BE2C (cell line): ENCODE measurements at regions not wholly inside any gene's neighbourhood (a gene's known extent, or its start where the extent isn't known, plus 50 kb on each side); places are given as distances from the start of the nearest gene placed in this dataset.

Experiments
- DNase-seq: peaks from one replicate; pipeline ENCODE4 v3.0.0-alpha.2; 2020
- H3K27me3 ChIP-seq: fragments of 250-450 bp; sonication (Bioruptor Pico); 2 replicates; pipeline ENCODE4 v1.5.1; 2020; ENCODE audit warnings: mild to moderate bottlenecking
- H3K36me3 ChIP-seq: fragments of 250-450 bp; sonication (Bioruptor Pico); 2 replicates; pipeline ENCODE4 v1.5.1; 2020; ENCODE audit warnings: mild to moderate bottlenecking
- H3K4me1 ChIP-seq: fragments of 250-450 bp; sonication (Bioruptor Pico); 2 replicates; pipeline ENCODE4 v1.5.1; 2020
- H3K4me3 ChIP-seq: 2 replicates; pipeline ENCODE4 v1.5.1; 2011; ENCODE audit warnings: low read depth, low read length
- H3K9me3 ChIP-seq: fragments of 250-450 bp; sonication (Bioruptor Pico); 2 replicates; pipeline ENCODE4 v1.5.1; 2020
- CTCF ChIP-seq: IDR thresholded peaks from 2 replicates; pipeline ENCODE4 v1.5.1; 2012; ENCODE audit warnings: mild to moderate bottlenecking, low read depth, low read length

- no peak overlapping the region for H3K4me3 ChIP-seq
- no peaks in the 10 kb centered on the region; the same call in 1 of the 2 replicates for H3K4me1 ChIP-seq
- no peaks in the 10 kb centered on the region for H3K36me3 ChIP-seq
- H3K9me3 ChIP-seq: no peaks in the 10 kb centered on the region
- no peak for DNase-seq
- no peak for TF ChIP-seq CTCF
- H3K27me3 ChIP-seq: no peaks in the 10 kb centered on the region
These were observed 173.2 kb upstream of the GULP1 start for GRCh38 chr2:188118431-188118830.

- no peak for DNase-seq
- no peak for TF ChIP-seq CTCF
- H3K36me3 ChIP-seq: no peaks in the 10 kb centered on the region
- H3K4me1 ChIP-seq: no peaks in the 10 kb centered on the region
- no peaks in the 10 kb centered on the region for H3K9me3 ChIP-seq
- no peak overlapping the region for H3K4me3 ChIP-seq
- H3K27me3 ChIP-seq: no peaks in the 10 kb centered on the region
These were observed 172.4 kb upstream of the GULP1 start for GRCh38 chr2:188119112-188119838.

GRCh38 chr2:188122985-188123384 lies 168.7 kb upstream of the GULP1 start:
- Histone ChIP-seq H3K27me3 (no peaks in the 10 kb centered on the region), H3K36me3 (no peaks in the 10 kb centered on the region), H3K9me3 (no peaks in the 10 kb centered on the region), H3K4me3 (no peak overlapping the region), H3K4me1 (no peaks in the 10 kb centered on the region)
- no peak for DNase-seq
- no peak for TF ChIP-seq CTCF

GRCh38 chr2:188129677-188130076 lies 162.0 kb upstream of the GULP1 start:
- Histone ChIP-seq H3K4me1 (no peaks in the 10 kb centered on the region), H3K9me3 (no peaks in the 10 kb centered on the region), H3K4me3 (no peak overlapping the region), H3K27me3 (no peaks in the 10 kb centered on the region), H3K36me3 (no peaks in the 10 kb centered on the region)
- no peak for DNase-seq
- TF ChIP-seq CTCF: no peak

GRCh38 chr2:188130317-188130716 lies 161.4 kb upstream of the GULP1 start:
- no peaks in the 10 kb centered on the region for H3K36me3 ChIP-seq
- no peak for DNase-seq

More at GRCh38 chr2:188130317-188130716, 161.4 kb upstream of the GULP1 start:
- H3K27me3 ChIP-seq: no peaks in the 10 kb centered on the region
- no peak overlapping the region for H3K4me3 ChIP-seq
- H3K4me1 ChIP-seq: no peaks in the 10 kb centered on the region
- TF ChIP-seq CTCF: no peak
- H3K9me3 ChIP-seq: no peaks in the 10 kb centered on the region
